ENCODE measurements at regions not wholly inside any gene's neighbourhood (a gene's known extent, or its start where the extent isn't known, plus 50 kb on each side); places are given as distances from the start of the nearest gene placed in this dataset.

DNA sequence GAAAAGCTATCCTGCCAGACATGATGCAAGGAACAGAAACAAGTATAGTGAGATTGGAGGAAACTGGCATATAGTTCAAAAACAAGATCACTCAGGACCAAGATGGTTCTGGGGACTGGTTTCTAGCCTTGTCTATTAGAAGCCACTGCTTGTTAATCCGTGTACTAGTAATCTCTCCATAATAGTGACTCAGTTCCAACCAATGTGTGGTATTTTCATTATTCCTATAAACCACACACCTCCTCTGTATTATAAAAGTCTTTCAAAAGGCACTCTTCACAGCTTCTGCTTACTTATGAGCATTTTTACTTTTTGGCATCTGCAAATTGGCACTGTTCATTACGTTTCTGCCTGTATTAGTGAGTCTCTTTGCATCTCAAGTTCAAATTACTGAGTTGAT, 140.3 kb downstream of the SLC6A15 start:
- no peak for DNase-seq
- H3K4me3 Mint-ChIP-seq, result no peak overlapping the region
- peaks cover 0 to 3% of the 10 kb centered on the region in 2 donors for H3K9me3 Mint-ChIP-seq
- H3K4me1 Mint-ChIP-seq (ENCODE audit: low read depth), result no peaks in the 10 kb centered on the region
- no peaks in the 10 kb centered on the region for H3K36me3 Mint-ChIP-seq (ENCODE audit: insufficient read depth in 2 of 2)
- H3K27me3 Mint-ChIP-seq (ENCODE audit: low read depth), result no peaks in the 10 kb centered on the region
- no peak for ATAC-seq (replicated peaks in 1 of 2)
- H3K27ac Mint-ChIP-seq, result no peak overlapping the region

DNA sequence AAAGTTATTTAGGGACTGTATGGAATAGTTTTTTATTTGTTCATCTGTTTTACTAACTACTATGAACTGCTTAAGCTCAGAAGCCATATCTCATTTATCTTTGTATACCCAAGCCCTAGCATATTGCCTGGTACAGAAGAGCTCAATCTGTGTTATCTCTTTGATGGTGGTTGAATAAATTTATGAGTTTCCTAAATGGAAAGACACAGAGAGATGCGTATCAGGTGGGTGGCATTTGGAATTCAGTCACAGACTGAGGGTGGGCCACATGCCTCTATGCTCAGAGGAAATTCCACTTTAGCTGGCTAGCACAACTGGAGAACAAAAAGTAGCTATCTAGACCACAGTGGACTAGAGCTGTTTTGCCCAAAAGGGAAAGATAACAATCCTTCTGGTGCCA, 145.5 kb downstream of the SLC6A15 start:
- DNase-seq (no peak), ATAC-seq (replicated peaks in 1 of 2) (no peak)
- Mint-ChIP-seq H3K36me3 (ENCODE audit: insufficient read depth in 2 of 2) (no peaks in the 10 kb centered on the region), H3K4me3 (no peak overlapping the region), H3K4me1 (ENCODE audit: low read depth) (no peaks in the 10 kb centered on the region), H3K9me3 (peaks cover 0 to under 1% of the 10 kb centered on the region in 2 donors), H3K27me3 (ENCODE audit: low read depth) (no peaks in the 10 kb centered on the region), H3K27ac (no peak overlapping the region)

DNA sequence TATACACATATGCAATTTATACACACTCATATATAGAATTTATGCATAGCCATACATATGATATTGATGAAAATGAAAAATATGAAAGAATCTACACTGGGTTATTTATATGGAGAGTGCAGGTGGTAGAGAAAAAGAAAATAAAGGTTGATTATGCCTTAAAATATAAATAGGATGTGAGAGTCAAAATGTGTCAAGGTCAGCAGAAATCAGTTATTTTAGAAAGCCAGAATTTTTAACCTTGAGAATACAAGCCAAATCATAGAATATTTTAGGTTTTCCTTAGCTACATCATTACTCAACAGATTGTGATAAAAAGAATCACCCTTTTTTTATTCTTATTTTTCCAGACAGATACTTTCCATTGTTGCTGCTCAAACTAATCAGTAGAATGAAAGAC, 146.2 kb downstream of the SLC6A15 start:
- Mint-ChIP-seq H3K4me3 (no peak overlapping the region), H3K27me3 (ENCODE audit: low read depth) (no peaks in the 10 kb centered on the region), H3K36me3 (ENCODE audit: insufficient read depth in 2 of 2) (no peaks in the 10 kb centered on the region), H3K4me1 (ENCODE audit: low read depth) (no peaks in the 10 kb centered on the region), H3K27ac (no peak overlapping the region), H3K9me3 (peaks cover 0 to 1% of the 10 kb centered on the region in 2 donors)
- ATAC-seq (replicated peaks in 1 of 2) (no peak), DNase-seq (no peak)

DNA sequence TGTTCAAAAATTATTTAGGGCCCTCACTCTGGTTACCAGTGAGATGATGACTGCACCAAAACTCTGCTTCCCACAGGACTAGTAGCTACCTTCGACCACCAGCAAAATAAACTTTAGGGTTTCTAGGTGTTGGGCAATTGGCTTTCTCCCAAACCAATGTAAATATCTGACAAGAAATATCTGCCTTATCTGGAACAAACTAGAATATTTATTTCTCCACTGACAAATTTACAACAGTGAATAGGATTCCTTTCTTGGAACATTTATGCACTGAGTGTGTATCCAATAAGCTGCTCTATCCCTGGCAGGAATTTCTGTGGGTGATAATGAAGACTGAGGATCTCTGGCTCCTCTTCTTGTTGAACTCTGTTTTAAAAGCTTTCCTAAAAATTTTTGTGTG, 148.6 kb downstream of the SLC6A15 start:
- Mint-ChIP-seq H3K27ac (no peak overlapping the region), H3K4me3 (no peak overlapping the region), H3K9me3 (peaks cover 0 to 1% of the 10 kb centered on the region in 2 donors), H3K4me1 (ENCODE audit: low read depth) (no peaks in the 10 kb centered on the region), H3K27me3 (ENCODE audit: low read depth) (no peaks in the 10 kb centered on the region), H3K36me3 (ENCODE audit: insufficient read depth in 2 of 2) (no peaks in the 10 kb centered on the region)
- ATAC-seq (replicated peaks in 1 of 2) (no peak), DNase-seq (no peak)

DNA sequence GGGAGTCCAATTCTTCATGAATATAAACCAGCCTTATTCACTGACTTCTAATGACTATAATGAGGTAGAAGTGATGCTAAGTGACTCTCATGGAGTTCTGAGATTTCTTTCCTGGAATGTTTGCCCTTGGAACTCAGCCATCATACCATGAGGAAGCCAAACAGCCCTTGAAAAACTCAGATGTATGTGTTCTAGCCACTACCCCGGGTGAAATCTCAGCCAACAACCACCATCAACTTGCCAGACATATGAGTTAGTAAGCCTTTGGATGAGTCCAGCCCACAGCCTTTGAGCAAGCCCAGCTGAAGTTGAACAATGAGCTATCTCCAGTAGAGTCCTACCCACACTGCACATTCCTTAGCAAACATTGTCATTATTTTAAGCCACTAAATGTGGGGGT, 149.5 kb downstream of the SLC6A15 start:
- Mint-ChIP-seq H3K4me1 (ENCODE audit: low read depth) (no peaks in the 10 kb centered on the region), H3K36me3 (ENCODE audit: insufficient read depth in 2 of 2) (no peaks in the 10 kb centered on the region), H3K27ac (no peak overlapping the region), H3K27me3 (ENCODE audit: low read depth) (no peaks in the 10 kb centered on the region), H3K4me3 (no peak overlapping the region), H3K9me3 (peaks cover 0 to 1% of the 10 kb centered on the region in 2 donors)
- DNase-seq (no peak), ATAC-seq (replicated peaks in 1 of 2) (no peak)

DNA sequence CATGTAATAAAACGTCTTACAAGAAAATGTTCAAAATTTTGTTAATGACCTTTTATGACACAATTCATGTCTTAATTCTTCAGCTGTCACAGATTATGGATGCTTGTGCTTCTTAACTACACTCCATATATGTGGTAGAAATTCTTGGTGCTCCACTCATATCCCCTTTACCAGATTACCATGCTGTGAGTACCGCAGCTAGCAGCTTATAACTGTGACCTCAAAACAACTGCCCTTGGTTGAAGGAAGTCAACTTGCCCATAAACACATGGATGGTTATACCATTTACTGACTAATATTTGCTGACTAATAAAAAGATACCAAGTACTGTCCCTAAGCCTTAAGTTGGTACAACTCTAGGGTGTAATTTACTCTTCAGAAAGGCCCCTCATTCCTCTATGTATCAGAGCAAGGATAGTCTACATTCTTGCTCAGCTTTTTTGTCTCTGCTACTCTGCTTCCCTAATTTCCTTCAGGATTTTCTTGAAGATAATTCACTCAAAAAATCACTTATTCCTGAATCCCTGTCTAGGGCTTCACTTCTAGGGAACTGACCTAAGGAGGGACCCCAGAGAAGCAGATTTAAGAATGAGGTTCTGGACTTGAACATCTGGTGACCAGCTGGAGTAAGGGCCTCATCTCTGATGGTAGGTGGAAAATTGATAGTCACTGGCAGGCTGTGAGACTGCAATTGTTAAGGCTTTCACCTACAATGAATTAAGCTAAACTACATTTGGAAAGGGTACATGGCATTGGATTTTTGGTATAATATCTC, 152.3 kb downstream of the SLC6A15 start:
- Mint-ChIP-seq H3K27ac (no peak overlapping the region), H3K27me3 (ENCODE audit: low read depth) (no peaks in the 10 kb centered on the region), H3K4me3 (no peak overlapping the region), H3K9me3 (peaks cover 0 to 1% of the 10 kb centered on the region in 2 donors), H3K36me3 (ENCODE audit: insufficient read depth in 2 of 2) (no peaks in the 10 kb centered on the region), H3K4me1 (ENCODE audit: low read depth) (no peaks in the 10 kb centered on the region)
- DNase-seq, result no peak
- ATAC-seq (replicated peaks in 1 of 2), result no peak

DNA sequence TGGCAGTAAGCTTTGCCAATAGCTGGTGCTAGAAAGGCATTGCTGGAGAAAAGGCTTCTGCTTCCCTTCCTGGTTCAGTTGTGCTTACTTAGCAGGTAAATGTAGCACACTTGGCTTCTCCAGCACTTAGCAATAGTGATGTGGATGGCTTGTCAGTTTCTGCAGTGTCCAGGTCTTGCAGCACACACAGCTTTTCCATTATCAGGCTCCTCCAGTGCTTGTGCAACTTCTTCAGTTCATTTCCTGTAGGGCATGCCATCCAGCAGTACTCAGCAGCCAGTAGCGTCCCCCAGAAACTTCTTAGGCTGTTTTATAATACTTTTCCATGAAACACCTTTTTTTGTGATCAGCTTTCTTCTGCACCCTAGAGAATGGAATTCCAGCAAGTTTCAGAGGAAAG, 154.6 kb downstream of the SLC6A15 start:
- Mint-ChIP-seq H3K4me3 (no peak overlapping the region), H3K27ac (no peak overlapping the region), H3K36me3 (ENCODE audit: insufficient read depth in 2 of 2) (no peaks in the 10 kb centered on the region), H3K4me1 (ENCODE audit: low read depth) (no peaks in the 10 kb centered on the region), H3K9me3 (peaks cover 0 to 1% of the 10 kb centered on the region in 2 donors), H3K27me3 (ENCODE audit: low read depth) (no peaks in the 10 kb centered on the region)
- no peak for DNase-seq
- no peak for ATAC-seq (replicated peaks in 1 of 2)

DNA sequence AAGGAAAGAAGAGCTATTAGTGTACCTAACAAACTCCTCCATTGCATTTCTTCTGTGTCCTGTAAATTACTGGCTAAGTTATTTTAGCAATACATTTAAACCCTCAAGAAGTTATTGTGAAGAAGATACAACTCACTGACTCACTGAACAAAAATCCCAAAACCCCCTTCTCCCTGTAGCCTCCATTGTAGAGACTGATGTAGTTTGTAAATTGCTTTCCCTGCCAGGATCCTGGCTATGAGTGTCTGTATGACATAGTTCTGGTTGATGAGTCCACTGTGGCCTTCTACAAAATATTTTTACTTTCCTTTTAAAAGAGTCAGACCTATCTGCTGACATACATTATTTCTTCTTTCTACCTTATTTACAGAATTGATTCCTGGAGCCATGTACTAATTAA, 155.6 kb downstream of the SLC6A15 start:
- no peaks in the 10 kb centered on the region for H3K27me3 Mint-ChIP-seq (ENCODE audit: low read depth)
- H3K36me3 Mint-ChIP-seq (ENCODE audit: insufficient read depth in 2 of 2), result no peaks in the 10 kb centered on the region
- DNase-seq (no peak), ATAC-seq (replicated peaks in 1 of 2) (no peak)
- H3K9me3 Mint-ChIP-seq, result no peaks in the 10 kb centered on the region
- H3K4me1 Mint-ChIP-seq (ENCODE audit: low read depth), result no peaks in the 10 kb centered on the region
- H3K4me3 Mint-ChIP-seq, result no peak overlapping the region
- no peak overlapping the region for H3K27ac Mint-ChIP-seq

DNA sequence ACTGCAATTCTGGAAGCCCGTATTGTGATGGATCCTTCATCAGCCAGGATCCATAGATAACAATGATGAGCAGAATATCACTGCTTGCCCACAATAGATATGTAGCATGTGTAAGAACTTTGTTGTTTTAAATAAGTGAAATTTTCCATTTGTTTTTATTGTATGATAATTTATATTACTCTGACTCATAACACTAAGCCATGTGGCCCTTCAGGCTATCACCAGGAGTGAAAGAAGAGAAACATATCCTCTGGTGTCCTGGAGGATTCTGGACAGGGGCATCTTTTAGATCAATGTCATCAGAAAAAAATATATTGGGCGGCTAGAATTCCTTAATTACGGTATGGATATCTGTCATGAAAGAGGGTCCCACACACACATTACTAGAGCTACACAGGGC, 167.5 kb downstream of the SLC6A15 start:
- DNase-seq (no peak), ATAC-seq (replicated peaks in 1 of 2) (no peak)
- no peaks in the 10 kb centered on the region for H3K36me3 Mint-ChIP-seq (ENCODE audit: insufficient read depth in 2 of 2)
- H3K9me3 Mint-ChIP-seq, result peaks cover 0 to 1% of the 10 kb centered on the region in 2 donors
- no peak overlapping the region for H3K27ac Mint-ChIP-seq
- H3K4me1 Mint-ChIP-seq (ENCODE audit: low read depth), result no peaks in the 10 kb centered on the region
- H3K4me3 Mint-ChIP-seq, result no peak overlapping the region
- no peaks in the 10 kb centered on the region for H3K27me3 Mint-ChIP-seq (ENCODE audit: low read depth)

DNA sequence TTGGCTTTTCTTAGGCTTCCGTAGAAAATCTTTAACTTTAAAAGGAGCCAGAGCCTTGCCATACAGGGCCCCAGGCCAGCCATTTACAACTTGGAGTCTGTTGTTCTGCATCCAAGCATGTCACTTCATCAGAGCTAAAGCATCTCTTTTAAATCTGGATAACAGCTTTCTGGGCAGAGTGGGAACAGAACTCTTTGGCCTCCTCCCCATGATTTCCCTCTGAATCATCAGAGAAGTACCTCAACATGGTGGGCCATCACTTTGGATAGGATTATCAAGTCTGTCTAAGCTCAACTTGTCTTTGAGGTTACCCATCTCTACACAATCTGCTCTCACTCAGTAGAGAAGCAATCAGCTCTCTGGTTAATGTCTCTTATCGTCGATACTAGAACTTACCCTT, 170.9 kb downstream of the SLC6A15 start:
- Mint-ChIP-seq H3K9me3 (peaks cover 1 to 2% of the 10 kb centered on the region in 2 donors), H3K36me3 (ENCODE audit: insufficient read depth in 2 of 2) (no peaks in the 10 kb centered on the region), H3K4me3 (no peak overlapping the region), H3K27ac (no peak overlapping the region), H3K4me1 (ENCODE audit: low read depth) (no peaks in the 10 kb centered on the region), H3K27me3 (ENCODE audit: low read depth) (no peaks in the 10 kb centered on the region)
- ATAC-seq (replicated peaks in 1 of 2) (no peak), DNase-seq (no peak)

DNA sequence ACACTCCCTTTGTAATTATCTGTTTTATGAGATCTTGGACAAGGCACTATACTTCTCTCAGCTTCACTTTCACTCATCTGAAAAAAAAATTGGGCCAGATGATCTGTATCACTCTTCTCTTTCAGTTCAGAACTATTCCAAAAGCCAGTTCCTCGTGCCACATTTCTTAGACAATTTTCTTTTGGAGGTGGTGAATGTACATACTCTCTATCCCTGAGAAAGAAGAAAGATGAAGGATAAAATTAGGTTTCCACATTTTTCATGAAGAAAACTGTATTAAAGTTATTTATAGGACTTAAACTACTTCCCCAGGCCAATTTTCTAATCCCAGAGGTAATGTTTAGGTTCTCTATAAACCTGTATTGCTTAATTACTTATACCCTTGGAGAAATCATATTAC, 171.6 kb downstream of the SLC6A15 start:
- no peaks in the 10 kb centered on the region for H3K4me1 Mint-ChIP-seq (ENCODE audit: low read depth)
- no peak overlapping the region for H3K4me3 Mint-ChIP-seq
- no peak for DNase-seq
- H3K27me3 Mint-ChIP-seq (ENCODE audit: low read depth), result no peaks in the 10 kb centered on the region
- H3K27ac Mint-ChIP-seq, result no peak overlapping the region
- H3K9me3 Mint-ChIP-seq, result peaks cover 1 to 2% of the 10 kb centered on the region in 2 donors
- no peaks in the 10 kb centered on the region for H3K36me3 Mint-ChIP-seq (ENCODE audit: insufficient read depth in 2 of 2)
- no peak for ATAC-seq (replicated peaks in 1 of 2)

DNA sequence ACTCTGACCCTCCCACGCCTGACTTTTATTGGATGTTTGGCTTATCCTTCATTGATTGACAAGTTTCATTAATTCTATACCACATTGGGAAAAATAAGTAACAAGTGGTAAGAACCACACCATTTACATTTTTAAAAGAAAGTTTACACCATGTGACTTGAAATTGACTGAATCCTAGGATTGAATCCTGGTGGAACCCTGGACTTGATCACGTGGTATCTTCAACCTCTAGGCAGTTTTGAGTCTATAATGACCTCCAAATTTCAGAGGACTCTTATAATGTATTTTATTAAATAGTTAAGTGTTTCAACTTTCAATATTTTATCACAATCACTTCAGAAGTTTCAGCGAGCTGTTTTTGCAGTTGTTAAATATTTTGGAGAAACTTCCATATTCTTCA, 172.0 kb downstream of the SLC6A15 start:
- DNase-seq, result no peak
- no peaks in the 10 kb centered on the region for H3K36me3 Mint-ChIP-seq (ENCODE audit: insufficient read depth in 2 of 2)
- no peak overlapping the region for H3K27ac Mint-ChIP-seq

DNA sequence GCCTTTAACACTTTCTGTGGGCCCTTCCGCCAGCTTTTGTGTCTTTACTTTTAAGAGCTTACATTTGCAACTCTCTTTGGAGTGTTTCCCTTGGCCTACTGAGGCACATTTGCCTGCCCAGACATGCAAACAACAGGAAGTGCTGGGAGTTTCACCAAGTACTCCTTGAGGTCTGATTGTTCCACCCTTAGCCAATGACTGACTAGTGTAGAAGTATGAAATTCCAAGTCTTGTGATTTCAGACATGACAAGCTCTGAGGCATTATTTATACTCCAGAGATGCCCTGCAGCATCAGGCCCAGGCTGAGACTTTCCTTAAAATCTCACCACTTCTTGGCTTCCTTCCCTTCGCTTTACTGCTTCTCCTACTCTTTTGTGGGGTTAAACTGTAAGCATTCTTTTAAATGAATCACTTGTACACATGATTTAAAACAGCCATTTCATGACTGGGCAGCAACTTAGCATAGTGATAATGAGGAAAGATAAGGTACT, 174.1 kb downstream of the SLC6A15 start:
- ATAC-seq (replicated peaks in 1 of 2) (no peak), DNase-seq (no peak)
- H3K27me3 Mint-ChIP-seq (ENCODE audit: low read depth), result no peaks in the 10 kb centered on the region
- no peak overlapping the region for H3K4me3 Mint-ChIP-seq
- H3K9me3 Mint-ChIP-seq, result peaks cover 1 to 2% of the 10 kb centered on the region in 2 donors
- H3K36me3 Mint-ChIP-seq (ENCODE audit: insufficient read depth in 2 of 2), result no peaks in the 10 kb centered on the region
- H3K27ac Mint-ChIP-seq, result no peak overlapping the region
- no peaks in the 10 kb centered on the region for H3K4me1 Mint-ChIP-seq (ENCODE audit: low read depth)

More for the DNA sequence above, 172.0 kb downstream of the SLC6A15 start:
- Mint-ChIP-seq H3K27me3 (ENCODE audit: low read depth) (no peaks in the 10 kb centered on the region), H3K4me1 (ENCODE audit: low read depth) (no peaks in the 10 kb centered on the region), H3K4me3 (no peak overlapping the region), H3K9me3 (peaks cover 1 to 2% of the 10 kb centered on the region in 2 donors)
- no peak for ATAC-seq (replicated peaks in 1 of 2)

DNA sequence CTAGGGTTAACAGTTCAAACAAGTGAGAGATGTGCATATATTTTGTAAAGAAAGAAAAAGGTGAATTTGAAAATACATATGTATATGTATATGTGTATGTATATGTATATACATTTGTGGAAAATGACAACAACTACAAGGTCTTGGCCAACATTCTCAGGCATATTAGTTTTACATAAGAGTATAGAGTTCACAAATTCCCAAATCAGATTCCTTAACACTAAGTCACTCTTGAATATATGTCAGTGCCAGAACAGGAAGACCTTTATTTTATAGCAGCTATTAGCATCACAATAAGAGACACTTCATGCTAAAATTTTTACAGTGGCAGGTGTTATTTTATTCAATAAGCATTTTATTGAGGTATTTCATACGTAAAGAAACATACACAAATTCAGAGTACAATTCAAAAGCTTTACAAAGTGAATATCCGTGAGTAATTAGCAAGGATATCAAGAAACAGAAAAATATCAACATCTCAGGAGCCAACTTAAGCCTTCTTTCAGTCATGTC, 179.7 kb downstream of the SLC6A15 start:
- no peaks in the 10 kb centered on the region for H3K4me1 Mint-ChIP-seq (ENCODE audit: low read depth)
- no peak for DNase-seq
- H3K9me3 Mint-ChIP-seq, result peaks cover 0 to 4% of the 10 kb centered on the region in 2 donors
- H3K36me3 Mint-ChIP-seq (ENCODE audit: insufficient read depth in 2 of 2), result no peaks in the 10 kb centered on the region
- ATAC-seq (replicated peaks in 1 of 2), result no peak
- no peak overlapping the region for H3K4me3 Mint-ChIP-seq
- H3K27ac Mint-ChIP-seq, result no peak overlapping the region
- no peaks in the 10 kb centered on the region for H3K27me3 Mint-ChIP-seq (ENCODE audit: low read depth)
